Right renal cortex interstitium (tissue), 3 donors: ENCODE measurements at regions not wholly inside any gene's neighbourhood (a gene's known extent, or its start where the extent isn't known, plus 50 kb on each side); places are given as distances from the start of the nearest gene placed in this dataset.
"Not testable (repeated sequence)": the region's sequence is repeated elsewhere in the genome, so short reads cannot be mapped to it uniquely, and the experiment has no call there.

ENCODE experiments used
- DNase-seq, 3 donors: peaks; one replicate each; pipeline ENCODE4 v3.0.0-alpha.2; 2013; ENCODE audit warnings: low read depth in 3 of 3, low spot score in 2 of 3

GRCh38 chr10:70987396-70988130, 99.2 kb upstream of the PCBD1 start:
- DNase-seq: no peak

- DNase-seq: not testable (repeated sequence)
Observed at GRCh38 chr10:70990156-70990555, 101.8 kb upstream of the PCBD1 start.

DNA sequence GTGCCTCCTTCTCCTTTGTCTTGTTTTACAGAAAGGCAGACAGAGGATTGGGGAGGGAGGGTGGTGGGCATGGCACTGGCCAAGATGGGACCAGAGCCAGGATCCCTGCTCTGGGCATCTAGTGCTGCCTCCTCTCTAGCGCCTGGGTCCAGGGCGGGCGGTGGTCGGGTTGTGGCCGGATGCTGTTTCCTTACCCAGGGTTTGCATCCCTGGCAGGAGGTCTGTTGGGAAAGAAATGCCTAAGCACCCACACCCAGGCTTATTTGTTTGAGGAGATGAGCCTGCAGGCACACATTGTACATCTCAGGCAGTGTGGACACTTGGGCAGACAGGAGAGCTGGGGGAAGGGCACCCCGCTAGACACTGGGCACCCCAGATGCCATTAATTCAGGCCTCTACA, 102.3 kb upstream of the PCBD1 start:
- DNase-seq: no peak

GRCh38 chr10:70991140-70992124, 103.1 kb upstream of the PCBD1 start:
- no peak for DNase-seq

DNA sequence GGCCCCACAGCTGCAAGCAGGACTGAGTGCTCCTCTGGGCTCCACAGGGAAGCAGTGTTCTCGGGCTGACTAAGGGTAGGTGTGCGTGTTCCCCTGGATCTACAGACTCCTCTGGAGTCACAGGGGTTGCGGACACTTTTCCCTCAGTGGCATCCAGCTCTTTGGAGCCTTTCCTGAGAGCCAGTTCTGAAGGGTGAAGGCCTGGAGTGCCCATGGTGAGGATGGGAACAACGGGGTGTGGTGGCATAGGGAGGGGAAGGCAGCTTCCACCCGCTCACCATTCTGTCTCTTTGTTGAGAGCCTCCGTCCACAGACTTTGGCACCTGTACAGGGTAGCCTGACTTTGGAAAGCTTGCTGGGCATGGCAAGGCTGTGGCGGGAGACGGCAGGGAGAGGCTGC, 104.1 kb upstream of the PCBD1 start:
- no peak for DNase-seq

DNA sequence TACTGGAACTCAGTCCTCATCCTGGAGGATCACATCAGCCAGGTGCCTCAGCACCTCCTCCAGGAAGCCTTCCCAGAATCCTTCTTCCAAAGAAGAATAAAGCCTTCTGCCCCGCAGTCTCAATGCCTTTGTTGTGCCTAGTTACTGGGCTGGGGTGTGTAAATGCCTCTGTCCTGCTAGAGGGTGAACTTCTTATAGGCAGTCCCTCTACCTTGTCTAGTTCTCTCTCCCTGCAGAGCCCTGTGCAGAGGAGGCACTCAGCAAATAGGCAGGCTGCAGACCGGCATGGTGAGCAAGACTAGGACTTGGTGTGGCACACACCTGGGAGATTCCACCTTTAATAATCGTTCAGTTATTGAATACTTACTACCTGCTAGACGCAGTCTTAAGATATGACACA, 104.7 kb upstream of the PCBD1 start:
- DNase-seq: no peak

GRCh38 chr10:70996549-70996948, 108.2 kb upstream of the PCBD1 start:
- no peak for DNase-seq

DNA sequence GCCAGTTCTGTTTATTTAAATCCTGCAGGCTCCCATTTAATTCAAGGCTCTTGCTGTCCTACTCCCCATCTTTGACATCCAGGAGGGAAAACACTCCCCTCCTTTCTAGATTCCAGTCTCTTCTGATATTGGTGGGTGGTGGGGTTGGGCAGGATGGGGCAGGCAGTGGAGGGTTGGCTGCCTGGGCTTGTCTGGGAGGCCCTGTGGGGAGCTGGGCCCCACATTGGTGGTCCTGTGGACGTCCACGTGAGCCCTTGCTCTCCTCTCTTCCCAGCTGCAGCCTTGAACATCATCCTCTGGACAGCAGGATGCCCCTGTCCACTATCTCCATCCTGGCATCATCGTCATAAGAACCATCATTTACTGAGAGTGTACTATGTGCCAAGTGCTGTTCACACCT, 108.9 kb upstream of the PCBD1 start:
- DNase-seq: no peak

DNA sequence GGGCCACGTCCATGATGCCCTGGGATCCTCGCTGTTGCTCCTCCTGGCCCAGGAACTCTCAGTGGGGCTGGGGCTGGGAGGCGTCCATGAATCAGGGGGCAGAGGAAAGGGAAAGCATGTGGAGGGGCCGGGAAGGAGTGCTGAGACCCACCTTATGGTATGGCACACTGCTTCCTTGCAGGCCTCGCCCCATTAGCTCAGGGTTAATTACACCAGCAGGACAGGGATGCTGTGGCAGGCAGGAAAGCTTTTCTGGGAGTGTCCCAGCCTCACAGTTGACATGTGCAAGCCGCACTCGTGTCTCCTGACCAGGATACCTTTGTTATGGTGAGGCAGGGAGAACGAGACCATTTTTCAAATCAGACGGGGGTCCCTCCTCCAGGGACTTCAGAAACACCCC, 109.7 kb upstream of the PCBD1 start:
- DNase-seq: no peak

DNA sequence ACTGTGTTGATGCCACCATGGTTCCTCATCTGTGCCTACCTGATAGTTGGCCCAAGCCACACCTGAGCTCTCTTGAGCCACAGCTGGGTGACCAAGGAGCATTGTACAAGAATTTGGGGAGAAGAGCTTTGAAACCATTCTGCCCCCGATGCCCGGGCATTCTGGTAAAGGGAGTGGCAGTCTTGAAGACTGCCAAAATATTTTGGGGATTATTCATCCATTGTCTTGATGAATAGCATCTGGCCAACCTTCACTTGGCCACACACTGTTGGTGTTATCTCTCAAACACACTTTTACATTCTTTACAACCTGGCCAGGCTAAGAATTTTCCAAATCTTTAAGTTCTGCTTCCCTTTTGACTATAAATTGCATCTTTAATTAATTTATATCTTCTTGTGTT, 113.1 kb upstream of the PCBD1 start:
- no peak for DNase-seq

DNA sequence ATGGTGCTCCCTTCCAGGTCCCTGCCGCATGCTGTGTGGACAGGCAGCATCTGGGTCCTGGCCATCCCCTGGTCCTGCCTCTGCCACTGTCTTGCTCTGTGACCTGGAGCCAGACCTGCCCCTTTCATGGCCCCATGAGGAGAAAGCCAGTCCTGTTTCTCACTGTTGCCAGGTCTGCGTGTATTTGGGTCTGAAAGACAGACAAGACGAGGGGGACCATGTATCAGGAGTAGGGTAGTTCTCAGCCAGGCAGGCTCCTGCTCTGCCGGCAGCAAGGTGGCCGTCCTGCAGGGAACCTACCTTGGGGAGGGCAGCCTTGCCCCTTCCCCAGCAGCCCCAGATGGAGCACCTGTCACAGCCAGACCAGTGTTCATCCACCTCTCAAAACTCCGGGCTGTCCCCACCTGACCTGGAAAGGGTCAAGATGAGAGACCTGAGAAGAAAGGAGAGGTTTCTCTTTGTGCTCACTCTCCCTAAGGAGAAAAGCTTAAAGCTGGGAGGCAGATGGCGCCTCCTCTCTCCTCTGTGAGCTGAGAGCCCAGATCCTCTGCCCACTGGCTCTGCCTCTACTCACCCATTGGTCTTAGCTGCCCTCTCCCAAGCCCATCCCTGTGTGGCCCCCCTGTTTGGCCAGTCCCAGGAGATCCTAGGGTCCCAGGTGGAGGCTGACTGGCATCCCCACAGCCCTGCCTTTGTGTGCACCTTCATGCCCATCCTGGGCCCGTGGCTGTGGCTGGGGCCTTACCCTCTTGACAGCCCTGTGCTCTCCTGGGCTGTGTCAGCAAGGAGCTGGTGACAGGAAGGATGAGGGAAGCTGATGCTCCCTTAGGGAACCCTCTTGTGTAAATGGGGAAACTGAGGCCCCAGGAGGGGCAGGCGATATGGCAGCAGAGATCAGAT, 116.1 kb upstream of the PCBD1 start:
- DNase-seq: no peak

GRCh38 chr10:71005337-71006305, 117.3 kb upstream of the PCBD1 start:
- no peak for DNase-seq

- DNase-seq: no peak
Observed at GRCh38 chr10:71006506-71006905, 118.1 kb upstream of the PCBD1 start.

GRCh38 chr10:71007516-71007915, 119.2 kb upstream of the PCBD1 start:
- DNase-seq: no peak

DNA sequence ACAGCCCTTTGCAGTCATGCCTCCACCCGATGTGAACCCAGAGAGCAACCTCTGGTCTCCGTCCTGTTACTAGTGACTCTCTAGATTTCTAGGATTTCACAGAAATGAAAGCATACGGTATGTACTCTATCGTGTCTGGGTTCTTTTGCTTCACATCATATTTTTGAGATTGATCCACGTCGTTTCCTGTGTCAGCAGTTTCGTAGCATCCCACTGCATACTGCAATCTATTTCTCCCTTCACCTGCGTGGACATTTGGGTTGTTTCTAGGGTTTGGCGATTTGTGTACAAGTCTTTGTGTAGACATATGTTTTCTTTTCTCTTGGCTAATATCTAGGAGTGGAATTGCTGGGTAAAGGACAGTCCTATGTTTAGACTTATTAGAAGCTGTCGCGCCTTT, 119.8 kb upstream of the PCBD1 start:
- no peak for DNase-seq

DNA sequence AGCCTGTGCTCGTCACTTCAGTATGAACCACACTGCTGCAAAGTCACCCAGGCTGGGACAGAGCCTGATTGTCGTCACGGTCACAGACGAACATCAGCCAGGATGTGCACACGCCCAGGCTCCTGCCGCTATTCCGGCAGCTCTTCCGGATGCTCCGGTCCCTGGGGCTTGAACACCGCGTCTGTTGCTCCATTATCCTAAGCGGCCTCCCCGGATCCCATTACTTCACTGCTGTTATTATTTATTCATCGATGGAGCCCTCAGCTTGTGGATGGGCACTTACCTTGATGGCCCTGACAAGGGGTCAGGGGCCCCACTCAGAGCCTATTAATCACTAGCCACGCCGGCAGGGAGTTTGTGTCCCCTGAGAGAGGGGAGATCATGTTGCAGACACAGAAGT, 120.8 kb upstream of the PCBD1 start:
- DNase-seq: peak in 1 of 3 donors; percentile 35

DNA sequence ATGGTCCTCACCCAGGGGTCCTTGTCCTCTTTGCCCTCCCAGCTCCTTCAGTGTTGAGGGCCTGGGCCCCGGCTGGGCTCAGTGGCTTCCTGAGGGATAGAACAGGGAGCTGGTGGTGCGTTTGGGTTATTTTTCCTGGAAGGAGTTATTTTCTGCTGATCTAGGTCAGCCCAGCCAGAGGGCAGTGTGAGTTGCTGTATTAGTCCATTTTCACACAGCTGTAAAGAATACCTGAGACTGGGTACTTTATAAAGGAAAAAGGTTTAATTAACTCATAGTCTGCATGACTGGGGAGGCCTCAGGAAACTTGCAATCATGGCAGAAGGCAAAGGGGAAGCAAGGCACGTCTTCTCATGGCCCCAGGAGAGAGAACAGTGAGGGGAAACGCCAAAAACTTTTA, 122.4 kb upstream of the PCBD1 start:
- no peak for DNase-seq

GRCh38 chr10:71011141-71011540, 122.8 kb upstream of the PCBD1 start:
- no peak for DNase-seq

DNA sequence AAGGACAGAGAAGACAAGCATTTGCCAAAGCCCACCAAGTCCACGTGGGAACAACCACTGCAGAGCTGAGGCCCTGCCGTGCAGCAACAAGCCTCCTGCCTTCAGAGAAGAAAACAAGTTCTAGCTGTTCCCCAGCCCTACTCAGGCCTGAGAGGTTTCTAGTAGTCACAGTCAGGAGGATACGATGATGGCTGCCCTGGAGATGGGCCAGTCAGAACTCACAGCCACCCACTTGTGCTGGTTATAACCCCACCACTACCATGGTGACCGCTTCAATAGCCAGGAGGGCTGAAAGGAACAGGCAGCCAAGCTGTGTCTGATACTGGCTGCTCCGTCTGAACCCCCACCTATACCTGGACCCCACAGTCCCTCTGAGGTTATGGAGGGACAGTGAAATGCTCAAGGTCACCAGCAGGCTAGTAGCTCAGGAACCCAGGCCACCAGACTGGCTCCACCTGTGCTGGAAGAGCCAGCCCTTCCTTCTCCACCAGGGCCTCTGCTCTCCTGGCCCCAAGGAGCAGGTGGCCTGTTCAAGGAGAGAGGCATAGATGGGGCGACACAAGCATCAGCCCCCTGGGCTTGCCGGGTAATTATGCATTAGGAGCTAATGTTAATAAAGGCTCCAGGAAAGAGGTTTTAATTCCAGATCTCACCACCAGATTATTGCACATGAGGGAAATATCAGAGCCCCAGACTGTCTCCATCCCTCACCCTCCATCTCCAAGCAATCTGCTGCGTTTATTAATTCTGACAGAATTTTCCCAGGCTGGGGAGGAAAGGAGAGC, 125.8 kb upstream of the PCBD1 start:
- no peak for DNase-seq
